HepG2 (cell line): ENCODE measurements at regions not wholly inside any gene's neighbourhood (a gene's known extent, or its start where the extent isn't known, plus 50 kb on each side); places are given as distances from the start of the nearest gene placed in this dataset.

Experiments
- HNRNPK ChIP-seq: fragments of 200-400 bp; formaldehyde crosslinking; IDR thresholded peaks from 2 replicates; pipeline ENCODE4 v1.6.1; 2018; ENCODE audit warnings: low read length, low read depth, moderate library complexity, mild to moderate bottlenecking; ENCODE audit not compliant: poor library complexity, severe bottlenecking
- KDM3A ChIP-seq: IDR thresholded peaks from 2 replicates; pipeline ENCODE4 v1.6.1; 2018; ENCODE audit warnings: low read depth, missing compliant biosample characterization
- TOE1 ChIP-seq: sonication (generic); formaldehyde crosslinking; IDR thresholded peaks from 2 replicates; pipeline ENCODE4 v1.4.0; 2020; ENCODE audit warnings: mild to moderate bottlenecking, missing genetic modification reagents

DNA sequence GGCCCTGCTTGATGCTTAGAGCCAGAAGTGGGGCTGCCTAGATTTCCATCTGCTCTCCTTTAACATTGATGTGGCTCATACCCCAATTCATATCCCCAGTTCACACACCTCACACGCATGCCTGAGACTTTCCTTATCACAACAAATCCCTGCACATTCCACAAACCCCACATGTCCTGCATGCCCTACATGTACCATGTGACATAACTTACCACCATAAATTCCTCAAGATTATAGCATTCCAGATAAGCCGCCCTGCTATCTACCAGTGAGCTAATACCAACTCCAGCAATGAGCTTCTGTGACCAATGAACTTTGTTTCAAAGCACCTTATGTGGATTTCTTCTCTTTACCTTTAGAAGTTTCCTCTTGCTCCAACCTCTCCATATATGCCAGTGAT lies 104.7 kb upstream of the RAB11FIP2 start:
- TF ChIP-seq KDM3A (CRISPR knock-in tag), result no peak
- TF ChIP-seq TOE1 (CRISPR knock-in tag), result no peak
- no peak for TF ChIP-seq HNRNPK
